Right renal pelvis (tissue), 4 donors: ENCODE measurements at regions not wholly inside any gene's neighbourhood (a gene's known extent, or its start where the extent isn't known, plus 50 kb on each side); places are given as distances from the start of the nearest gene placed in this dataset.
A peak's percentile ranks its signal among the peaks of the same experiment; 100 is the strongest.
"Not testable (repeated sequence)": the region's sequence is repeated elsewhere in the genome, so short reads cannot be mapped to it uniquely, and the experiment has no call there.

Experiments used
- DNase-seq, 4 donors: peaks; one replicate each; pipeline ENCODE4 v3.0.0-alpha.2; 2013; ENCODE audit warnings: low read depth in 4 of 4, low spot score in 3 of 4, missing footprints in 1 of 4

DNA sequence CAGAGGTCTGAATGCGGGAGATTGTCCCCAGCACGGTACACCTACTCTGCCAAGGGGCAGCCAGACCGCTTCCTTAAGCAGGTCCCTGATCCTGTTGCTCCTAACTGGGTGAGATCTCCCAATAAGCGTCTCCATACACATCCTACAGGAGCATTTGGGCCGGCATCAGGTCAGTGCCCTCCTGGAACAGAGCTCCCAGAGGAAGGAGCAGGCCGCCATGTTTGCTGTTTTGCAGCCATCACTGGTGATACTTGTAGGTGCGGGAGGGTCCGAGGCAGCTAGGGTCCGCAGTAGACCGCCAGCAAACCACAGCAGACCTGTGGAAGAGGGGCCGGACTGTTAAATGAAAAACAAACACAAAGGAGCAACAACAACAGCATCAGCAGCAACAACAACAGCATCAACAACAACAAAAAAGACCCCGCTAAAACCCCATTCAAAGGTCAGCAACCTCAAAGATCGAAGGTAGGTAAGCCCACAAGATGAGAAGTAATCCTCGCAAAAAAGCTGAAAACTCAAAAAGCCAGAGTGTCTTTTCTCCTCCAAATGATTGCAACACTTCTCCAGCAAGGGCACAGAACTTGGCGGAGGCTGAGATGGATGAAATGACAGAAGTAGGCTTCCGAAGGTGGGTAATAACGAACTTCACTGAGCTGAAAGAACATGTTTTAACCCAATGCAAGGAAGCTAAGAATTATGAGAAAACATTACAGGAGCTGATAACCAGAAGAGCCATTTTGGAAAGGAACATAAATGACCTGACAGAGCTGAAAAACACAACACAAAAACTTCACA lies 79.0 kb upstream of the CDH7 start:
- DNase-seq: no peak

DNA sequence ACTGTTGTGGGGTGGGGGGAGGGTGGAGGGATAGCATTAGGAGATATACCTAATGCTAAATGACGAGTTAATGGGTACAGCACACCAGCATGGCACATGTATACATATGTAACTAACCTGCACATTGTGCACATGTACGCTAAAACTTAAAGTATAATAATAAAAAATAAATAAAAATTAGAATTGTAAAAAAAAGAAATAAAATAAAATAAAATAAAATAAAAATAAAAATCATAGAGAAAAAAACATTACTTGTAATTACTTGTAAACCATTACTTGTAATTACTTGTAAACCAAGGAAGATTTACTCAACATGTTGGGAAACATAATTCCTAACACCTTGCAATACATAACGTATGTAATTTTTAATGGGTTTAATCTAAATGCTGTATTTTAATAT lies 80.7 kb upstream of the CDH7 start:
- not testable (repeated sequence) for DNase-seq

GRCh38 chr18:65661391-65661790 lies 89.4 kb upstream of the CDH7 start:
- no peak for DNase-seq

DNA sequence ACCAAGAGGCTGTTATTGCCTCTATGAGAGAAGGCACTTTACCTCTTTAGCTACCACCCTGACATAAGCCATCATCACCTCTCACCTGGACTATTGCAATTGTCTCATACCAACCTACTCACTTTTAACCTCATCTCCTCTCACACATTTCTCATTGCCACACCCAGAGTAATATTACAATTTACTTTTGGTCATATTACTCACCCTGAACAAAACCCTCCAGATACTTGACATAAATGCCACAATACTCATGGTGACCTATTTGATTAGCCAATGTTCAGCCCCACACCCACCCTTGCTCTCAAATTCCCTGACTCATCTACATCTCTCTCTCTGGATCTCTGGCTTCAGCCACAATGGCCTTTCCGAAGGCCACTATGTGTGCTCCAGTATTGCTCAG lies 90.9 kb upstream of the CDH7 start:
- no peak for DNase-seq

GRCh38 chr18:65659312-65659711 lies 91.5 kb upstream of the CDH7 start:
- no peak for DNase-seq

DNA sequence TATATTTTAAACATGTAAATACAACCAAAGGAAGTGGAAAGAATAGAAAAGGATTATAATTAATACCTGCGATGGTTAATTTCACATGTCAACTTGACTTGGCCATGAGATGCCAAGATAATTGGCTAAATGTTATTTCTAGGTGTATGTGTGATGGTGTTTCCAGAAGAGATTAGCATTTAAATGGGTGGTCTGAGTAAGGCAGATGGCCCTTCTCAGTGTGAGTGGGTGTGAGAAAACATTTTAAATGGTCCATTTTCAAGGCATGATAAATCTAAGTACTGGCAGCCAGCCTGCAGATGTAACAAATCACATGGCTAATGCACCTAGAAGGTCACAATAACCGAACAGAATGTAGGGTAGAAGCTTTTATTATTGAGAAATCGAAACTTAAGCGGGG lies 99.6 kb upstream of the CDH7 start:
- no peak for DNase-seq

- no peak for DNase-seq
Measured at GRCh38 chr18:65632236-65632635, 118.6 kb upstream of the CDH7 start.

DNA sequence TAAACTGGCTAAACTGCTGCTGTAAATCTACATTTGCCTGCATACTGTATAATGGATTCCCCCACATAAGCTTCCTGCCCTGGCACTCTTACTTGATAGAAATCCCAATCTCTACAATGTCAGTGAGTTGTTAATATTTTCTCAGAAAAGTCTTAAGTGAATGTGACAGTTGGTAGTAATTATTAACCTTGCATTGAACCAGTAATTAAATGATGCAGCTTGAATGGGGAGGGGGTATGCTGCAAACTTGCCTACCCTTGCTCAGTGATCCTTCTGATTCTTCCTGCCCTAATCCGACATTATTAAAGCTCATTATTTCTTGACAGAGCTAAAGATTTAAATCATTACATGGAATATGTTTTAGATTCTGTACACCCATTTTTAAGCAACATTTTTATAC lies 119.0 kb upstream of the CDH7 start:
- DNase-seq: no peak

GRCh38 chr18:65628390-65628789 lies 122.4 kb upstream of the CDH7 start:
- DNase-seq: no peak

GRCh38 chr18:65623676-65624075 lies 127.1 kb upstream of the CDH7 start:
- DNase-seq: peak in 2 of 4 donors; percentile 10

- no peak for DNase-seq
Measured at GRCh38 chr18:65622436-65622835, 128.4 kb upstream of the CDH7 start.

GRCh38 chr18:65620076-65620696 lies 130.6 kb upstream of the CDH7 start:
- DNase-seq: no peak

GRCh38 chr18:65610939-65611338 lies 139.9 kb upstream of the CDH7 start:
- DNase-seq: no peak

GRCh38 chr18:65608471-65608870 lies 142.3 kb upstream of the CDH7 start:
- DNase-seq: no peak

- DNase-seq: no peak
Measured at GRCh38 chr18:65607161-65607560, 143.7 kb upstream of the CDH7 start.

DNA sequence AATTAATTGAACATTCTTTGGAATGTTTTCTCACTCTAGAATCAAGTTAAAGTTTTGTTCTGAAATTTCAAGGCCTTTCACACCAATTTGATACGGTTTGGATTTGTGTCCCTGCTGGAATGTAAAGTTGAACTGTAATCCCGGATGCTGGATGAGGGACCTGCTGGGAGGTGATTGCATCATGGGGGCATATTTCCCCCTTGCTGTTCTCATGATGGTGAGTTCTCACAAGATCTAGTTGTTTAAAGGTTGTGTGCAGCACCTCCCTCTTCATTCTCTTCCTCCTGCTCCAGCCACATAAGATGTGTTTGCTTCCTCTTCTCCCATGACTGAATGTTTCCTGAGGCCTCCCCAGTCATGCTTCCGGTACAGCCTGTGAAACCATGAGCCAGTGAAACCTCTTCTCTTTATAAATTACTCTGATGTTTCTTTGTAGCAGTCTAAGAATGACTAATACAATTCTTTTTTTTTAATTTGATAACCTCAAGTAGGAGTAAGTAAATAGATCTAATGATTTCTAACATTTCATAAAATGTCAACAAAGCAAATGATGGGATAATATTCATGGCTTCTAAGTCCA lies 144.2 kb upstream of the CDH7 start:
- DNase-seq: no peak

GRCh38 chr18:65605352-65605751 lies 145.5 kb upstream of the CDH7 start:
- not testable (repeated sequence) for DNase-seq

DNA sequence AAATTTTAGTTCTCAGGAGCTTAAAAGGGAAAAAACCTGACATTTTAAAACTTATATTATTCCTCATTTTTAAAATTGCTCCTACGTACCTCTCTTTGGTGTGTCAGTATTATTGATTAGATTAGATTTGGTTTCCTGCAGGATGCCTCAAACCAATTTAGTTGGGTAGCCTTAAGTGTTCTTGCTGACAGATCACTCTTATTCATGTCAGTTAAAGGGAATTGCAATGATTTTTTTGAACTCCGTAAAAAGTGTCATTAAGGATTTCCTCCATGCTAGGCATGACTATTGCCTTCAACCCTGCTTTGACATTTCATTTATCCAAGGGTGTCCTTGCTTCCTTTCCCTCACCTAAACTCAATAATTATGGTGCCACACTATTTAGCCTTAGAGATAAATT lies 149.0 kb upstream of the CDH7 start:
- DNase-seq: no peak

DNA sequence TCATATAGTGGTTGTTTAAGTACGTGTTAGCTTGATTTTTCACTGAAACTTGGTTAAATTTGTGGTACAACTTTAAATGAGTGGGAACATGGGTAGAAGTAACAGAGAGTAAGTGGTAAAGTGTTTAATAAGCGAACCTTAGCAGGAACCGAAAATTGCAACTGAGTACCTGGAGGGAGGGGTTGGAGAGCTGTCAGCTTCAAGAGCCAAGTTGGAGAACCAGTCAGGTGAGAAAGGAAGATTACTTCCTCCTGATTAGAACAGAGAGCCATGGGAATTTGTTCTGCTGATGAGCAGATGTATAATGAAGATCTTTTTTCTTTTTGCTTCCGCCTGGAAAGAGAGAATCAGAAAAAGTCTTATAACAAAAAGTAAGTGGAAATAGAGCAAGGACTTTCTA lies 158.4 kb upstream of the CDH7 start:
- DNase-seq: no peak

DNA sequence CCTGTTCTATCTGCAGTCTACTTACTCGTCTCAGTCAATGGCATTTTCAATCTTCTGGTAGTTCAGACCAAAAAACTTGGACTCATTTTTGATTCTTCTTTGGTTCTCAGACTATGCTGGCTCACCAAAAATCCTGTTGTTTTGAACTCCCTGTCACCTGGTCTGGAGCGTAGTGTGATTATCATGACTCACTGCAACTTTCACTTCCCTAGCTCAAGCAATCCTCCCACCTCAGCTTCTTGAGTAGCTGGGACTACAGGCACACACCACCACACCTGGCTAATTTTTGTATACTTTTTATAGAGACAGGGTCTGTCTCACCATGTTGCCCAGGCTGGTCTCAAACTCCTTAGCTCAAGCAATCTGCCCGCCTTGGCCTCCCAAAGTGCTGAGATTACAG lies 163.3 kb upstream of the CDH7 start:
- no peak for DNase-seq

DNA sequence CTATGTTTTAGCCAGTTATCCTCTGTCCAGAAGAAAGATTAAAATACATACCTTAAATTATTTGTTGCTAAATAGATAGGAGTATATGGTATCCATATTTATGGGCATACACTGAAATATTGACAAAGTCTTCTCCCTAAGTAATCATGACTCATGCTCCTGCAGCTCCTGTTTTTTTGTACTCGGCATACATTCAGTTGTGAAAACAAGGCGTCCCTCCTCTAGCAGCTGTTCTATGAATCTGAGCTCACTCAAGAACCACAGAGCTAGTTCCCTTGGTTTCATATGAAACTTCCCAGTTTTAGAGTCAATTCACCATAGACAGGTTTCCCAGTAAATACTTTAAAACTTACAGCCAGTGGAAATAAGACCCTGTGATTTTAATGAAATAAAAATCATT lies 168.7 kb upstream of the CDH7 start:
- not testable (repeated sequence) for DNase-seq

GRCh38 chr18:65568866-65569265 lies 181.9 kb upstream of the CDH7 start:
- no peak for DNase-seq
